Urothelium cell line (cell line): ENCODE measurements at regions not wholly inside any gene's neighbourhood (a gene's known extent, or its start where the extent isn't known, plus 50 kb on each side); places are given as distances from the start of the nearest gene placed in this dataset.
"Not testable (repeated sequence)": the region's sequence is repeated elsewhere in the genome, so short reads cannot be mapped to it uniquely, and the experiment has no call there.

Experiments
- DNase-seq: peaks from one replicate; pipeline ENCODE4 v3.0.0; 2011; ENCODE audit warnings: low spot score, mixed read lengths
- FAIRE-seq: peaks from 2 replicates; lab custom pipeline; 2011; peaks lifted over from hg19 to GRCh38; lab: Jason Lieb, UNC

- FAIRE-seq = no peak
- DNase-seq = no peak
Measured at GRCh38 chr11:38191101-38191500, 1593.1 kb upstream of the RAG2 start.

DNA sequence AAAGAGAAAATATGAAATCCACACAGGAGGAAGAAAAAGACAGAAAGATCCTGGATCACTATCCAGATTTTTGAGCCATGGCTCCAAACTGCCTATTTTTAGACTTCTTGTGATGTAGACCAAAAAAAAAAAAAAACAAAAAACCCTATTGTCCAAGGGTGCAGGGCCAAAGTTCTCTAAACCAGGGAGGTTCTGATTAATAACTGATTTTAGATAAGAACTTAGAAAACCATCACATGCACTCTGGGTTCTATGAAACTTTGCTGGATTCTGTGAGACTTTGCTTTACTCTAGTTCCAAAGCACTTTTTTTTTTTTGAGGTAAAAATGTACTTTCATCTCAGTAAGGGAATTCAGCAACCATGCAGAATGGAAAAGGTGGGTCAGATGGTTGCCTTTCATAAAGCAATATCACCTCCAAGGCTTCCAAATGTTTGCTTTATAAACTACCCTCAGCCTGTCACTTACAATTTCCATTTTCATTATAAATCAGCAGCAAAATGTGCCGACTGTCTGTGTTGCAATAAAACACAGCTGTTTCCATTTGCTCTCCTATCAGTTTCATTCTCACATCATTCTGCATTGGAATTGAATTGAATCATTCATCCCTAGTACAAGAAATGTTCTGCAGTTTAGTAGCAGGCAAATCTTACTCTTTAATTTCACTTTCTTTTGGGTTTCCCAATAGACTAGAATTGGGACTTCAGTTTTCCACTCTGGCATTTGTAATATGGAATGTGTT, 1584.3 kb upstream of the RAG2 start:
- DNase-seq = no peak
- FAIRE-seq = no peak

DNA sequence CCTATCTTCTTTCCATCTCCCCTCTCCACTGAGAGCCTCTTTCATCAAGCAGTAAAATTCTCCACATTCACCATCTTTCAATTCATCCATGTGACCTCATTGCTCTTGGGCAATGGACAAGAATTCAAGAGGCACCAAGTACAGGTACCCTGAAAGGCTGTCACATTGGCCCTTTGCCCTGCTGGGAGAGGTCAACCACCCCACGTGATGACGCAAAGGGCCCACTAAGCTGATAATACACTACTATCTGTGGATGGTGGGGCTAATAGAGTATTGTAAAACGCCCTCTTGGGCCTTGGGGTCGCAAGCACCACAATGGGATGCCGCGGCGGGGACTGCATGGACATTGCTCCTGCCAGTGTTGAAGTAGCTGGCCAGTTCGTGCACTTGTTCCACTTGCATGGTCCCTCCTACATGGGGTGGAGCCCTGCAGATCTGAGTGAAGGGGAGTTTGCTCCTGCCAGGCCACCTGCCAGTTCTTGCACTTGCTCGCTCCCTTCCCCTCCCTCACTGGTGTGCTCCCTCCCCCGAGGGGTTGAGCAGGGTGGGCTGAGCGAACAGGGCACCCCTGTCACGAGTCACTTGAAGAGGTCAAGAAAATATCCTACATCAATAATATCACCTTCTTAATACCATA, 1578.8 kb upstream of the RAG2 start:
- FAIRE-seq (no peak), DNase-seq (no peak)

DNA sequence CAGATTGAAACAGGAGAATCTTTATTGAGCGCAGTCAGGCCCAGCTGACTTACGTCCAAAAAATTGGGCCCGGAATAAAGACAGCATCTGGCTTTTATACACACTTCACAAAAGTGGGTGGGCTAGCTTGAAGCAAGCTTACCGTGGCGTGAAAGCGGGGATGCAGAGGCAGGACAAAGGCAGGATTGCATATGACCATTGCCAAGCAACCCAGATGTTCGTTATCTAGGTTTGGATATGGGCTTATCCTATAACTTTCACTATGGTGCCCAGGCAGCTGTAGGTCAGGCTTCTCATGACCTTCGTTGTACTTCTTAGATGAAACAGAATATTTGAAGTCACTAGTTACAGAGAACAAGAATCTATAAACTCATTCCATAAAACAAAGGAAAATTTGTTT, 1575.6 kb upstream of the RAG2 start:
- FAIRE-seq (no peak), DNase-seq (no peak)

DNA sequence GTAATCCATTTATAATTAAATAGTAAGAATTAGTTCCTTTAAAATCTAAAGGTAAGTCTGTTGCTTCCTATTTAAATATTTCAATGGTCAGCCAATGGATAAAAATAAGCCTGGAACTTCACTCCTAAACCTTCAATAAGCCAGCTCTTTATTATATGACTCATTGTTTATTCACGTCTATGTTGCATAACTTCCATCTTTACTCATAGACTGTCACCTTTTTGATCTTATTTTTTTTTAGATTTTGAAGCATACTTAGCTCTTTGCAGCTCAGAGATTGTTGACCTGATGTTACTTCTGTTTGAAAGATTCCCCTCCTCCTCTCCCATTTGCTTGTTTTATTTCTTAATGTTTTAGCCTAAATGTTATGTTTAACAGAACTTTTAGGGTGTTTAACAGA, 1571.2 kb upstream of the RAG2 start:
- FAIRE-seq = no peak

DNA sequence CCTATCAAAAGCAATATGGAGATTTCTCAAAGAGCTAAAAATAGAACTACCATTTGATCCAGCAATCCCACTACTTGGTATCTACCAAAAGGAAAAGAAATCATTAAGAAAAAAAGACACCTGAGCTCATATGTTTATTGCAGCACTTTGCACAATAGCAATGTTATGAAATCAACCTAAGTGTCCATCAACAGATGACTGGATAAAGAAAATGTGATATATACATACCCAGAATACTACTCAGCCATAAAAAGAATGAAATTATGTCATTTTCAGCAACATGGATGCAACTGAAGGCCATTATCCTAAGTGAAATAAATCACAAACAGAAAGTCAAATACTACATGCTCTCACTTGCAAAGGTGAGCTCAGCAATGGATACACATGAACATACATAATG, 1565.5 kb upstream of the RAG2 start:
- FAIRE-seq = no peak
- no peak for DNase-seq

More for the DNA sequence above, 1571.2 kb upstream of the RAG2 start:
- DNase-seq = peak; percentile 48

DNA sequence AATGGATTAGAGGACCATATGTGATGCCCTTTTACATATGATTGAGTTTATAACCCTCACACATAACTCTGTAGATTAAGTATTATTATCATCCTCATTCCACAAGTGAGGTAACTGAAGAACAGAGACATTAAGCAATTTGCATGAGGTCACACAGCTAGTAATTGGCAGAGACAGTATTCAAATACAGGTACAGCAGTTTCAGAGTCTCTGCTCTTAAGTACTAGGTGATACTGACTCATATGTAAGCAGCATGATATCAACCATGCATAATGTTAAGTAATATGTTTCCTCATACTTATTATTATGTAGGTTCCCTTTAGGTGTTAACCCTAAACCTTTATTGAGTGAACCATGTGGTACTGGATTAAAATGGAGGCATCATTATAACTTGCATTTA, 1562.4 kb upstream of the RAG2 start:
- DNase-seq = no peak
- FAIRE-seq = no peak

GRCh38 chr11:38159038-38159437, 1561.0 kb upstream of the RAG2 start:
- FAIRE-seq (no peak), DNase-seq (no peak)

- no peak for DNase-seq
- no peak for FAIRE-seq
Measured at GRCh38 chr11:38156495-38157146, 1558.6 kb upstream of the RAG2 start.

GRCh38 chr11:38155856-38156255, 1557.8 kb upstream of the RAG2 start:
- DNase-seq (no peak), FAIRE-seq (no peak)

- FAIRE-seq (no peak), DNase-seq (no peak)
Measured at GRCh38 chr11:38153985-38154384, 1555.9 kb upstream of the RAG2 start.

DNA sequence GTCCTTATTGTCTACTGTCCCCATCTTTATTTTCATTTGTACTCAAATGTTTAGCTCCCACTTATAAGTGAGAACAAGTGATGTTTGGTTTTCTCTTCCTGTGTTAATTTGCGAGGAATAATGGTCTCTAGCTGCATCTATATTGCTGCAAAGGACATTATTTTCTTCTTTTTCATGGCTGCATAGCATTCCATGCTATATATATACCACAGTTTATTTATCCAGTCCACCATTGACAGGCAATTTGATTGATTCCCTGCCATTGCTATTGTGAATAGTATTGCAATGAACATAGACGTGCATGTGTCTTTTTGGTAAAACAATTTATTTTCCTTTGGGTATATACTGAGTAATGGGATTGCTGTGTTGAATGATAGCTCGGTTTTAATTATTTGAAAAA, 1545.8 kb upstream of the RAG2 start:
- DNase-seq (no peak), FAIRE-seq (no peak)

DNA sequence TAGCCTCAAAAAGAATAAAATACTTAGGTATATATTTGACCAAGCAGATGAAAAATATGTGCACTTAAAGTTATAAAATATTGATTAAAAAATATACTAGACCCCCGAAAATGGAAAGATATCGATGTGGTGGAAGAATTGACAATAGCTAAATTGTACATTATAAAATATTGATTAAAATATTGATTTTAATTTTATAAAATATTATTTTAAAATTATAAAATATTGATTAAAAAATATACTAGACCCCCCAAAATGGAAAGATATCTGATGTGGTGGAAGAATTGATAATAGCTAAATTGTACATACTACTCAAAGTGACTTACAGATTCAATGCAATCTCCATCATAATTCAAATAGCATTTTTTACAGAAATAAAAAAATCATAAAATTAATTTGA, 1540.9 kb upstream of the RAG2 start:
- no peak for FAIRE-seq
- no peak for DNase-seq

GRCh38 chr11:38136887-38137286, 1538.9 kb upstream of the RAG2 start:
- DNase-seq = no peak
- FAIRE-seq = no peak

DNA sequence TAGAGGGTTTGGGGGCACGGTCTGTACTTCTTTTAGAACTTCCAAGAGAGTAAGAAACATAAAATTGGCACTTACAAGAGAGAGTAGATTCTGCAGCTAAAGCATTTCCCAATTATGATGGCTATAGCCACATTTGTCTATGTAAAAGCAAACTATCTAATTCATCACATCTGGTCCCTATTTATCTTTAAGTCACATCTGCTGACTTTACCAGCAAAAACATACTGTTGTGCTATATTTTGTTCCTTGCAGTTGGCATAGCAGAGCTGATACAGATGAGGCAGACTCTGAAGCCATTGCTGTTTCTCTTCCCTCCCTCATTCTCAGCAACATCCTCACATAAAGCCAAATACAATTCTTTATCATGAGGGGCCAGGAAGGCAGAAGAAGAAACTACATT, 1533.5 kb upstream of the RAG2 start:
- DNase-seq (no peak), FAIRE-seq (no peak)

DNA sequence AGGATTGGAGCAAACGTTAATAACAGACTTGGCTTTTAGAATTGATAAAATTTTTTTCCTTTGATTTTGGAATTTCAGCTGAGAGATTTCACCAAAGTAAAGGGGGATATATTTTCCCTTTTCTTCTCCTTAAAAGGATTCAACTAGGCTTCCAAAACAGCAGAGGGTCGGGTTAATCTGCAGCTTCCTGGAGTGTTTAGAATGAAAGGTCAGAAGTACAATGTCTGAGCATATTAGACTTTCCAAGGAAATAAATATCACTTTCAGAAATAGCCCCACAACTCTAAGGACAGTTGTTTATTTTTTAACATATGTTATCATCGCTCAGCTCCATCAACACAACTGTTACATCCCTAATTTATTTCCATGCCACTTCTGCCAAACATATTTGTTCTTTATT, 1532.9 kb upstream of the RAG2 start:
- FAIRE-seq = no peak
- no peak for DNase-seq

DNA sequence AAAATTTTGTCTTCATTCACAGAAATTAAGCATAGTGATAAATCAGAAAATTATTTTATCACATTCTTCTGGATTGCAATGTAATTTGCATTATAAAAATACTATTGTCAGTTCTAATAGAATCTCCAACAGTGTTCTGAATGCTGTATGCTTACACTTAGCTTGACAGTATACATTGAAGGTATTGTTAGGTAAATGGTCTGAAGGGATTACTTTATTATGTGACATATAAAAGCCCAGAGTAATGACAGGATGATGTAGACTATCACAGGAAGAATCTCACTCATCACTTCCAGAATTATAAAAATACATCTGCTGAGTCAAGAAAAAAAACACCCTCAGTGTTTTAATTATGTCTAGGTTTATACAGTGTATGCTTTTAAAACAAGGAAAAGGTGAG, 1532.5 kb upstream of the RAG2 start:
- DNase-seq (no peak), FAIRE-seq (no peak)

DNA sequence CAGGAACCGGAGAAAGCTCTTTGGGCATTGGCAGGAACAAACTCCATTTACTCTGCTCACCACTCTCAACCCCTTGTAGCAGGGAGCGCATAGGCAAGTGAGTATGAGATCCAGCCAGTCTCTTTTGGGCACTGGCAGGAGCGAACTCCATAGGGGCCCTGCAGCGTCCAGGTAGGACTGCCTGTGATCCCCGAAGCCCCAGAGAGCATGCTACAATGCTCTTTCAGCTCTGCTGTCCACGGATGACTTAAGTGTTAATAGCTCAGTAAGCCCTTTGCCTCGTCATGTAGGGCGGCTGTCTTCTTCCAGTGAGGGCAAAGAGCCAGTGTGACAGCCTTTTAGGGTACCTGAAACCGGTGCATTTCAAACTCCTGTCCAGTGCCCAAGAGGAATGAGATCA, 1525.6 kb upstream of the RAG2 start:
- no peak for DNase-seq
- no peak for FAIRE-seq

DNA sequence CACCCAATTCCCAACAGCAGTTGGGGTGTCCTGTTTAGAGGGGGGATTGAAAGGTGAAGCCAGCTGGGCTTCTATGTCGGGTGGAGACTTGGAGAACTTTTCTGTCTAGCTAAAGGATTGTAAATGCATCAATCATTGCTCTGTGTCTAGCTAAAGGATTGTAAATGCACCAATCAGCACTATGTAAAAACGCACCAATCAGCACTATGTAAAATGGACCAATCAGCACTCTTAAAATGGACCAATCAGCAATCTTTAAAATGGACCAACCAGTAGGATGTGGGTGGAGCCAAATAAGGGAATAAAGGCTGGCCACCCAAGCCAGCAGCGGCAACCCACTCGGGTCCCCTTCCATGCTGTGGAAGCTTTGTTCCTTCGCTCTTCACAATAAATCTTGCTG, 1518.6 kb upstream of the RAG2 start:
- FAIRE-seq, DNase-seq: not testable (repeated sequence)

DNA sequence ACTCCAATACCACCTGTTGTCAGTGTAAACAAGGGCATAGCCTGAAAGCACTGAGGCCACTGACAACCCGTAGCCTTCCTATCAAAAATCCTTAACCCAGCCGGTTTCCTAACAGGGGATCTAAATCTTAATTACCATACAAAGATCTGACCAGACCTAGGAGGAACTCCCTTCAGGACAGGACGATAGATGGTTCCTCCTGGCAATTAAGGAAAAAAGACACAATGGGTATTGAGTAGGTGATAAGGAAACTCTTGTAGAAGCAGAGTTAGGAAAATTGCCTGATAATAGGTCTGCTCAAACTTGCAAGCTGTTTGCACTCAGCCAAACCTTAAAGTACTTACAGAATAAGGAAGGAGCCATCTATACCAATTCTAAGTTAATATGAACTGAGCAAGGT, 1517.3 kb upstream of the RAG2 start:
- DNase-seq, FAIRE-seq: not testable (repeated sequence)

GRCh38 chr11:38100836-38101462, 1502.9 kb upstream of the RAG2 start:
- FAIRE-seq = no peak
- DNase-seq = no peak

GRCh38 chr11:38095268-38095667, 1497.2 kb upstream of the RAG2 start:
- no peak for FAIRE-seq
- no peak for DNase-seq
